Effector memory CD8-positive, alpha-beta T cell (primary cell): ENCODE measurements at regions not wholly inside any gene's neighbourhood (a gene's known extent, or its start where the extent isn't known, plus 50 kb on each side); places are given as distances from the start of the nearest gene placed in this dataset.

Source experiments
- ATAC-seq: fragments of 150-1000 bp; cut with Tn5 transposase; replicated peaks from 2 replicates; pipeline ENCODE4 v1.10.0; 2021; ENCODE audit warnings: mild to moderate bottlenecking, moderate library complexity
- DNase-seq, 3 experiments: peaks; one replicate each; pipeline ENCODE4 v3.0.0; 2021
- H3K27ac Mint-ChIP-seq, 2 donors: one replicate each; pipeline ENCODE4 v1.8.0; 2022; ENCODE audit warnings: mild to moderate bottlenecking in 2 of 2, mixed read lengths in 2 of 2, moderate library complexity in 2 of 2
- H3K27me3 Mint-ChIP-seq, 2 donors: one replicate each; pipeline ENCODE4 v1.8.0; 2022; ENCODE audit warnings: mixed read lengths in 2 of 2
- H3K36me3 Mint-ChIP-seq: one replicate; pipeline ENCODE4 v1.8.0; 2022; ENCODE audit warnings: mild to moderate bottlenecking, moderate library complexity, mixed read lengths; ENCODE audit not compliant: insufficient read depth
- H3K4me1 Mint-ChIP-seq, 2 donors: one replicate each; pipeline ENCODE4 v1.8.0; 2022; ENCODE audit warnings: low read depth in 2 of 2, mixed read lengths in 2 of 2
- H3K4me3 Mint-ChIP-seq, 2 donors: one replicate each; pipeline ENCODE4 v1.8.0; 2022; ENCODE audit warnings: mild to moderate bottlenecking in 2 of 2, mixed read lengths in 2 of 2, moderate library complexity in 2 of 2
- H3K9me3 Mint-ChIP-seq, 2 donors: one replicate each; pipeline ENCODE4 v1.8.0; 2022; ENCODE audit warnings: mixed read lengths in 2 of 2

- peaks cover 0 to 3% of the 10 kb centered on the region in 2 donors for H3K4me1 Mint-ChIP-seq
- peaks cover 0 to 8% of the 10 kb centered on the region in 2 donors for H3K27me3 Mint-ChIP-seq
- H3K27ac Mint-ChIP-seq = no peak overlapping the region
- ATAC-seq = no peak
- H3K4me3 Mint-ChIP-seq = no peak overlapping the region
- DNase-seq = no peak
- no peaks in the 10 kb centered on the region for H3K36me3 Mint-ChIP-seq
- no peaks in the 10 kb centered on the region for H3K9me3 Mint-ChIP-seq
Observed at GRCh38 chrX:43504394-43504793, 151.7 kb upstream of the MAOA start.

GRCh38 chrX:43505769-43506168 is 150.3 kb upstream of the MAOA start:
- Mint-ChIP-seq H3K4me3 (no peak overlapping the region), H3K4me1 (peaks cover 0 to 3% of the 10 kb centered on the region in 2 donors), H3K36me3 (no peaks in the 10 kb centered on the region), H3K27ac (no peak overlapping the region), H3K9me3 (no peaks in the 10 kb centered on the region), H3K27me3 (peaks cover 0 to 8% of the 10 kb centered on the region in 2 donors)
- no peak for DNase-seq
- ATAC-seq = no peak

GRCh38 chrX:43508694-43509093 is 147.4 kb upstream of the MAOA start:
- no peaks in the 10 kb centered on the region for H3K4me1 Mint-ChIP-seq
- ATAC-seq (no peak), DNase-seq (no peak)
- no peaks in the 10 kb centered on the region for H3K9me3 Mint-ChIP-seq
- no peaks in the 10 kb centered on the region for H3K36me3 Mint-ChIP-seq
- no peak overlapping the region for H3K27ac Mint-ChIP-seq
- H3K27me3 Mint-ChIP-seq = no peaks in the 10 kb centered on the region
- H3K4me3 Mint-ChIP-seq = no peak overlapping the region

- no peak overlapping the region for H3K27ac Mint-ChIP-seq
- H3K4me3 Mint-ChIP-seq = no peak overlapping the region
- DNase-seq = no peak
- H3K36me3 Mint-ChIP-seq = no peaks in the 10 kb centered on the region
- H3K4me1 Mint-ChIP-seq = no peaks in the 10 kb centered on the region
- H3K27me3 Mint-ChIP-seq = no peaks in the 10 kb centered on the region
- ATAC-seq = no peak
- H3K9me3 Mint-ChIP-seq = no peaks in the 10 kb centered on the region
Observed at GRCh38 chrX:43510209-43510608, 145.9 kb upstream of the MAOA start.

GRCh38 chrX:43513085-43513484 is 143.0 kb upstream of the MAOA start:
- no peak overlapping the region for H3K27ac Mint-ChIP-seq
- no peak for DNase-seq
- H3K36me3 Mint-ChIP-seq = no peaks in the 10 kb centered on the region
- no peaks in the 10 kb centered on the region for H3K9me3 Mint-ChIP-seq
- no peak for ATAC-seq
- H3K4me3 Mint-ChIP-seq = no peak overlapping the region
- no peaks in the 10 kb centered on the region for H3K4me1 Mint-ChIP-seq
- H3K27me3 Mint-ChIP-seq = peaks cover 0 to 5% of the 10 kb centered on the region in 2 donors

- no peak for DNase-seq
- no peaks in the 10 kb centered on the region for H3K36me3 Mint-ChIP-seq
- peaks cover 0 to 7% of the 10 kb centered on the region in 2 donors for H3K27me3 Mint-ChIP-seq
- H3K27ac Mint-ChIP-seq = no peak overlapping the region
- no peak for ATAC-seq
- H3K9me3 Mint-ChIP-seq = no peaks in the 10 kb centered on the region
- H3K4me3 Mint-ChIP-seq = no peak overlapping the region
- no peaks in the 10 kb centered on the region for H3K4me1 Mint-ChIP-seq
Observed at GRCh38 chrX:43514820-43515219, 141.3 kb upstream of the MAOA start.

- Mint-ChIP-seq H3K9me3 (no peaks in the 10 kb centered on the region), H3K27me3 (peaks cover 0 to 11% of the 10 kb centered on the region in 2 donors), H3K36me3 (no peaks in the 10 kb centered on the region), H3K27ac (no peak overlapping the region), H3K4me3 (no peak overlapping the region), H3K4me1 (no peaks in the 10 kb centered on the region)
- DNase-seq (no peak), ATAC-seq (no peak)
Observed at GRCh38 chrX:43522582-43522981, 133.5 kb upstream of the MAOA start.

- H3K9me3 Mint-ChIP-seq = no peaks in the 10 kb centered on the region
- H3K36me3 Mint-ChIP-seq = no peaks in the 10 kb centered on the region
- H3K27ac Mint-ChIP-seq = no peak overlapping the region
- no peak for DNase-seq
- H3K4me3 Mint-ChIP-seq = no peak overlapping the region
- no peak for ATAC-seq
- H3K4me1 Mint-ChIP-seq = no peaks in the 10 kb centered on the region
- peaks cover 0 to 17% of the 10 kb centered on the region in 2 donors for H3K27me3 Mint-ChIP-seq
Observed at GRCh38 chrX:43525901-43526610, 130.0 kb upstream of the MAOA start.

GRCh38 chrX:43526878-43527277 is 129.2 kb upstream of the MAOA start:
- DNase-seq (no peak), ATAC-seq (no peak)
- Mint-ChIP-seq H3K27ac (no peak overlapping the region), H3K36me3 (no peaks in the 10 kb centered on the region), H3K27me3 (peaks cover 0 to 17% of the 10 kb centered on the region in 2 donors), H3K4me3 (no peak overlapping the region), H3K4me1 (no peaks in the 10 kb centered on the region), H3K9me3 (no peaks in the 10 kb centered on the region)

- ATAC-seq (no peak), DNase-seq (no peak)
- Mint-ChIP-seq H3K36me3 (no peaks in the 10 kb centered on the region), H3K27ac (no peak overlapping the region), H3K4me3 (no peak overlapping the region), H3K27me3 (peaks cover 0 to 17% of the 10 kb centered on the region in 2 donors), H3K9me3 (no peaks in the 10 kb centered on the region), H3K4me1 (no peaks in the 10 kb centered on the region)
Observed at GRCh38 chrX:43527801-43528200, 128.3 kb upstream of the MAOA start.

GRCh38 chrX:43530837-43531236 is 125.3 kb upstream of the MAOA start:
- Mint-ChIP-seq H3K4me3 (no peak overlapping the region), H3K27ac (no peak overlapping the region), H3K36me3 (peaks cover 3% of the 10 kb centered on the region), H3K9me3 (peaks cover 0 to 3% of the 10 kb centered on the region in 2 donors), H3K27me3 (peaks cover 0 to 17% of the 10 kb centered on the region in 2 donors), H3K4me1 (no peaks in the 10 kb centered on the region)
- DNase-seq (no peak), ATAC-seq (no peak)

- no peaks in the 10 kb centered on the region for H3K36me3 Mint-ChIP-seq
- no peak overlapping the region for H3K27ac Mint-ChIP-seq
- no peaks in the 10 kb centered on the region for H3K9me3 Mint-ChIP-seq
- ATAC-seq (no peak), DNase-seq (no peak)
- no peaks in the 10 kb centered on the region for H3K4me1 Mint-ChIP-seq
- H3K27me3 Mint-ChIP-seq = no peaks in the 10 kb centered on the region
- no peak overlapping the region for H3K4me3 Mint-ChIP-seq
Observed at GRCh38 chrX:43540318-43540717, 115.8 kb upstream of the MAOA start.

- no peaks in the 10 kb centered on the region for H3K9me3 Mint-ChIP-seq
- no peak overlapping the region for H3K27ac Mint-ChIP-seq
- ATAC-seq = no peak
- no peak for DNase-seq
- H3K27me3 Mint-ChIP-seq = no peaks in the 10 kb centered on the region
- H3K36me3 Mint-ChIP-seq = no peaks in the 10 kb centered on the region
- H3K4me3 Mint-ChIP-seq = no peak overlapping the region
- H3K4me1 Mint-ChIP-seq = no peaks in the 10 kb centered on the region
Observed at GRCh38 chrX:43551590-43551989, 104.5 kb upstream of the MAOA start.

GRCh38 chrX:43552156-43552555 is 103.9 kb upstream of the MAOA start:
- Mint-ChIP-seq H3K9me3 (no peaks in the 10 kb centered on the region), H3K4me3 (no peak overlapping the region), H3K4me1 (no peaks in the 10 kb centered on the region), H3K27me3 (no peaks in the 10 kb centered on the region), H3K27ac (no peak overlapping the region), H3K36me3 (no peaks in the 10 kb centered on the region)
- ATAC-seq (no peak), DNase-seq (no peak)
